NCI-H2029 (cell line): ENCODE measurements at regions not wholly inside any gene's neighbourhood (a gene's known extent, or its start where the extent isn't known, plus 50 kb on each side); places are given as distances from the start of the nearest gene placed in this dataset.
A peak's percentile ranks its signal among the peaks of the same experiment; 100 is the strongest.
"Not testable (repeated sequence)": the region's sequence is repeated elsewhere in the genome, so short reads cannot be mapped to it uniquely, and the experiment has no call there.

Experiments
- DNase-seq: peaks from one replicate; lab custom pipeline; 2025; lab: John Stamatoyannopoulos, UW

DNA sequence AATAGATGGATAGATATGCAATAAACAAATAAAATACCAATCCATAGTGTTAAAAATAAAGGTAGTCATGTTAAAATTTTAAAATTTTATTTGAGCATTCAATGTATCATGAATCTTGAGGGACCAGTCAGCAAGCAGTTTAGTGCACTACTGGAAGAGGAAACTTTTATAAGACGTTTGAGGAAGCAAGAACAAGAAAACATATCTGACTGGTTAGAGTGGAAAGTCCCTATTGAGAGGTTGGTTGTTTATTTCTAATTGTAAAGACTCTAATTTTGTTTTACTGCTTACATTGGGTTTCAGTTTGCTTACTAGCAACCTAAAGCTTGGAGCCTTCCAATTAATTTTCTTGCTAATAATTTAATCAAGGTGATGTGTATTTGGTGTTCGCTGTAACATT, 786.2 kb downstream of the RAB28 start:
- no peak for DNase-seq

DNA sequence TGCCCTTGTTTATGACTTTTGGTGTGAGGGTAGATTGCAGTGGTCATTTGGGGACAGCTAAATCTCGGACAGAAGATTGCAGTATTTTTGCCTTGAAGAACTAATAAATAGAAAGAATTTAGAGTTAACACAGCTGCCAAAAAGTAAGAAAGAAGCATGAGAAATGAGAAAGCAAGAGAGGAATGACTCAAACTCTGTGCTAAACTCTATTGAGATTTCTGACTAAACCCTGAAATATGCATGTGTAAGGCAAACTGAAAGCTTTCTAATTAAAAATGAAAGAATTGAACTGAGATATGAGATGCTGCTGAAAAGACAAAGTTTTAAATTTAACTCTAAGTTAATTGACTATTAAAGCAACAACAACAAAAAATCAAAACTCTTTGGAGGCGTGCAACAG, 791.3 kb downstream of the RAB28 start:
- DNase-seq: no peak

- DNase-seq: no peak
Observed at GRCh38 chr4:12691168-12691567, 793.0 kb downstream of the RAB28 start.

GRCh38 chr4:12689457-12689856, 794.7 kb downstream of the RAB28 start:
- no peak for DNase-seq

DNA sequence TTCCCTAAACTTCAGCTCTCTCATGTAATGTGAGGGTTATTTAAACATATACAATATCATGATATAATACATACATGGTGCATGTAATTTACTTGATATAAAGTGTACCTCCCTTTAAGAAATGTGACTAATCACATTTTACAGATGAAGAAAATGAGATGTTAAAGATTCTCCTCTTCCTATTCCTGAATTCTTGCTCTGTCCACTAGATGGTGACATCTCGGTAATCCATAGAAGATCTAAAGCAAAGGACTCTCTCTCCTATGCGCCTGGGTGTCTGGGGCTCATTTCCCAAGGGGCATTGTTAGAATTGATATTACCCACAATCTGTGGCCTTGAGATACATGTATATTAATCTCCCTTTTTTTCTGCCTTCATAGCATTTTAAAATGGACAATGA, 804.9 kb downstream of the RAB28 start:
- DNase-seq: no peak

DNA sequence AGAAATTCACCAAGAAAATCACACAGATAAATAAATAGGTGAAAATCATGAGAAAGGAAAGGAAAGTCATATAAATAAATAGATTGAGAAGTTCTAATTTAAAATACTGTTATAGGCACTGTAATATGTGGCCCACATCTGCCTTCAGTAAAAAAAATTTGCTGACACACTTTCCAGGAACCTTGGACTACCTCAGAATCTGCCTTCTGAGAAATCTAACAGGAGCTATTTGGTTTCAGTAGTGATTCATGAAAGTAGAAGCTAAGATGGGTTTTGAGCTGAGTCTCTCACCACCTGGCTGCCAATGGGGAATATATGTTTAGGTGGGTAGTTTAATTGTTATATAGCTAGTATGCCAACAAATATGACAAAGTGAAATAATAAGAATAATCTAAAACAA, 810.0 kb downstream of the RAB28 start:
- DNase-seq: no peak

- DNase-seq: no peak
Observed at GRCh38 chr4:12672303-12672702, 811.8 kb downstream of the RAB28 start.

DNA sequence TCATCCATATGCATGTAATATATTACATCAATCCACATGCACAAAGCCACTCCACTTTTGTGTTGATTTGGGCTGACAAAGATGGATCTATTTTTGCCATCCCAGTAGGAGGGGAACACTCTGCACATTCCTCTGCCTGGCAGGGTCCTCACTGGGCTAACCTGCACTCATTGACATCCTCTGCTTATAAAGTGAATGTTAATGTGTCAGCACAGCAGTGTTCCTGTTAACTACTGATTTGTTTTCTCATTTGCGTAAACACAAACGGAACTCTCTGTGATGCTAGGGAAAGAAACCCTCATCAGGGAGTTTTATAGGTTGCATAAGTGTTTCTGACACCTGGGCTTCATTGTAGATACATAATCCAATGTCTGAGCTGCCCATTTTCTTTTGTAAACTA, 826.0 kb downstream of the RAB28 start:
- no peak for DNase-seq

DNA sequence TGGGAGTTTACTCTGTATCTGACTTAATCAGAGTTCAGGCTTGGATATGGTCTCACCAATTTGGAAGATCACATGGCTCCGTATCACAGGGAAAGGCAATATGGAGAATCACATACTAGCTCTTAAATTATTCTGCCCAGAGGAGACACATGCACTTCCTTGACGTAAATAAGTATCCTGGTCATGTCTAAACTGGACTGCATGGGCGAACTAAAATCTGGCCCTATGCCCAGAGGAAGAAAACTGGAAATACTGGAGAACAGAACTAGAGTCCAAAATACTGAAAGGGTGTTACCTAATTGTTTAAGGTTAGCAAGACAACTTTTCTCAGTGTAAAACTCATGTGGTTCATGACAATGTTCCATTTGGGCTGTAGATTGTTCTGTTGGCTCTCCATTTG, 832.3 kb downstream of the RAB28 start:
- DNase-seq: no peak

- no peak for DNase-seq
Observed at GRCh38 chr4:12645732-12646131, 838.4 kb downstream of the RAB28 start.

GRCh38 chr4:12644261-12644660, 839.9 kb downstream of the RAB28 start:
- no peak for DNase-seq

DNA sequence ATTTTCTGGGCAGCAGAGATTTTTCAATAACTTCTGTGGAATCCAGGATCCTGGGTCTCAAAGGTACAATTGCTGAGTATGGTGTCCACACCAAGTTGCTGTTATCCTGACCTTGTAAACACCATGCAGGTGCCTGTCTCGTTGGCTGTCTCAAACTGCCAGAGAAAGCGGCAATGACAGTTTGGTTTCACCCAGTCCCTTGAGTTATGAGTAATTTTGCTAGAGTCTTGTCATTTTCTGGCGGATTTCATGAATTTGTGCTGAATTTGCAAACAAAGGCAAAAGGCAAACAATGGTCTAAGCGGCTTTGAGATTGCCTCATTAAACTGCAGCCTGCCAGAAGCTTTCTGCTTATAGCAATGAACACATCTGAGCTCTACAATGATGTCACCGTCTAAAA, 847.9 kb downstream of the RAB28 start:
- no peak for DNase-seq

DNA sequence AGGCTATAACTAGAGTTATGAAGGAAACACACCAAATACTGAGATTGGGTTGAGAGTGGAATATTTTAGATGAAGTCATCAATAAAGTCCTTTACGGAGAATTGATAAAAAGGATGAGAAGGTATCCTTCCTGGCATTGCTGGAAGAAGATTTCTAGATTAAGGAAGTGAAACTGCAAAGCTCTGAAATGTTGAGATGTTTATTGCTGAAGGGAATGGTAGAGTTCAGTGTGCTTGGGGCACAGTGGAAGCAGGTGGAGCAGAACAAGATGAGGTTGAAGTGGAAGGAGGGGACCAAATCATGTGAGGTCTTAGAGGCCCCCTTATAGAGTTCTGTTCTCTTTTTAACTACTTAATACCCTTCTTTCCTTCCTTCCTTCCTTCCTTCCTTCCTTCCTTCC, 848.5 kb downstream of the RAB28 start:
- DNase-seq: no peak

GRCh38 chr4:12633053-12633651, 851.0 kb downstream of the RAB28 start:
- DNase-seq: peak; percentile 57

DNA sequence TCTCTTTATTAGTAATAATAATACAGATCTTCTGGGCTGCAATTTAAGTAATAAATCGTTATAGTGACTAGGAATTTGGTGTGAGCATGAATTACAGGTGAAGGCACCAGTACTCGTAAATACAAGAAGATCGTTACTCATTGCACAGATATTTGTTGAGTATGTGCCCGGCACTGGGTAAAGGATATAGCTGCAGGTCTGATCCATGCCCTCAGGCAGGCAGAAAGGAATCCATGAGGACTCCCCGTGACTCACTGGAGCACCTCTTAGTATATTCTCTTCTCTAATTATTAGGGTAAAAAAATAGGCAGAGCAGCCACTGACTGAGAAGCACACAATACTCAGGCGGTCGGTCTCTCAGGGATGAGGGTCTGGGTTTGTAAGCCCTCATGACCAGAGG, 868.3 kb downstream of the RAB28 start:
- no peak for DNase-seq

- no peak for DNase-seq
Observed at GRCh38 chr4:12612876-12613275, 871.3 kb downstream of the RAB28 start.

- not testable (repeated sequence) for DNase-seq
Observed at GRCh38 chr4:12609212-12609875, 874.8 kb downstream of the RAB28 start.

DNA sequence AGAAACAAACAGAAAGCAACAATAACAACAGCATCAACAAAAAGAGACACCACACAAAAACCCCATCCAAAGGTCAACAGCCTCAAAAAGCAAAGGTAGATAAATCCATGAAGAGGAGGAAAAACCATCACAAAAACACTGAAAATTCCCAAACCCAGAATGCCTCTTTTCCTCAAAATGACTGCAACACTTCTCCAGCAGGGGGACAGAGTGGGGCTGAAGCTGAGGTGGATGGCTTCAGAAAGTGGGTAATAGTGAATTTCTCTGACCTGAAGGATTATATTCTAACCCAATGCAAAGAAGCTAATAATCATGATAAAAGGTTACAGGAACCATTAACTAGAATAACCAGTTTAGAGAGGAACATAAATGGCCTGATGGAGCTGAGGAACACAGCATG, 888.2 kb downstream of the RAB28 start:
- DNase-seq: no peak

GRCh38 chr4:12595489-12595888, 888.7 kb downstream of the RAB28 start:
- no peak for DNase-seq

- DNase-seq: no peak
Observed at GRCh38 chr4:12588582-12588981, 895.6 kb downstream of the RAB28 start.

DNA sequence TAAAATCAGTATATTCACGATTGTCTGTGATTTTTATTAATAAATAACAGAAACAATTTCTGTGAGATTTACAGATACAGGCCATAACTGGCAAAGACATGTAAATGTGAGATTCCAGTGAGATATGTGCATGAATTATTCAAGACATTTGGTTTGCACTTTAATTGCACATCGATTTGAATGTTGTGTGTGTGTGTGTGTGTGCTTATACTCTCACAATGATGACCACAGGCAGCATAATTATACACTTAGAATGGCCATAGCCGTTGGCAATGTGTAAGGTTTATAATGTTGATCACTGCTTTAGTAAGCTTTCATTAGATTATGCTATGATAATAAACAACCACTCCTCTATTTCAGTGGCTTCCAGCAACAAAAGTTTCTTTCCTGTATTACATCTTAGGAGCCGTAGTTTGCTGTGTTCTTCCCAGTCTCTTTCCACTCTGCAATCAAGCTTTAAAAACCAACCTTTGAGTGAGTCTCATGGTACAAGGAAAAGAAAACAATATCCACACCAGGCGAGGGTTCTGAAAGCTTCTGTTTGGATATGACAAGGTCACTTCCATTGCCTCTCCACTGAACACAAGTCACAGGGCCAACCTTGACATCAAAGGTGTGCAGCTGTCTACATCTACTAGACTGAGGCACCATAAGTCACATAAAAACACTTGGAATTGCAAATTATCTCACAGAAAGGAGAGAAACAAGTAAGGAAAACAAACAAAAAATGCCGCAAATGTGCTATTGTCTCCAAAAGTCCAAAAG, 897.7 kb downstream of the RAB28 start:
- no peak for DNase-seq

- DNase-seq: no peak
Observed at GRCh38 chr4:12584116-12584875, 899.8 kb downstream of the RAB28 start.

GRCh38 chr4:12583275-12583674, 900.9 kb downstream of the RAB28 start:
- no peak for DNase-seq
